ENCODE measurements at regions not wholly inside any gene's neighbourhood (a gene's known extent, or its start where the extent isn't known, plus 50 kb on each side); places are given as distances from the start of the nearest gene placed in this dataset.

DNA sequence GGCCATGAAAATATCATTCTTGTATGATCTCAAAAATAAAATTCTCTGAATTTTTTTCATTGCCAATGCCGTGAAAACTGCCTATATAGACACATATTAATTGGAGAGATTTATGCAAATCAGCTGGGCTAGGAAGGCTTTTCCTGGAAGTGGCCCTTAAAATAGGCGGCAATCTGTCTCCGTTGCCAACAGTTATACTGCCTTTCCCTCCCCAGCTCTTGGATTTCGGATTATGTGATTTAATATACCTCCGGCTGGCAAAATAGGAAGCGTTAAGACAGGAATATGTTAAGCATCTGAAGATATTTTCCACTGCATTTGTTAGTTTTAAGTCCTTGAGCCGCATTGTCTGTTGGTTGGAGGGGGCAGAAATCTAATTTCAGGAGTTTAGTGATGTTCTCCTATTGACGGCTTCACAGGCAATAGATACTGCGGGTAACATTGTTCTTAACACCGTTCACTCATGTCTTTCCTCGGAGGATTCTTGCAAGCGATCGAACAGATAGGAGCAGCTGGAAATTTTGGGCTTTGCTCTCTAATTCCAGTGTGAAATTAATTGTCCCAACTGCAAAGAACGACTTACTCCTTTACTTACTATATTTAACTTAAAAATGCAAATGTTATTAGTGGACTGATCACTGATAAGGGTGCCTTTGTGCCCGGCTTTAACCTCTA is 113.3 kb downstream of the LINC00237 start:
- no peak for DNase-seq

DNA sequence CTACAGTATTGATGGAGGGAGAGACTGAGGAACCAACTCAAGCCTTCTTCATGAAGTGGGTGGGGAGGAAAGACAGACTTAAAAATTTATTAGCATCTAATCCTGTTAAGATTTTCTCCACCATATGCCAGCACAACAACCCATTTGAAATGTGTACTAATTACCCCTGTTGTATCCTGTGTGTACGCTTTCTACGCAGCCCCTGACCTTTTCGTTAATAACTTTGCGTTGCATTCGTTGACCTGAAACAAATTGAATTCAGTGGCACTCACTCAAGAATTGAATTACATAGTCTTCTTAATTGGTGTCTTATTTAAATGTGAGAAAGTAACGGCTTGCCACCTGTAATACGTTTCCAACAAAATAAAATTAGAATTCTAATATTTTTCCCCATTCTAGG is 113.9 kb downstream of the LINC00237 start:
- DNase-seq, result no peak

DNA sequence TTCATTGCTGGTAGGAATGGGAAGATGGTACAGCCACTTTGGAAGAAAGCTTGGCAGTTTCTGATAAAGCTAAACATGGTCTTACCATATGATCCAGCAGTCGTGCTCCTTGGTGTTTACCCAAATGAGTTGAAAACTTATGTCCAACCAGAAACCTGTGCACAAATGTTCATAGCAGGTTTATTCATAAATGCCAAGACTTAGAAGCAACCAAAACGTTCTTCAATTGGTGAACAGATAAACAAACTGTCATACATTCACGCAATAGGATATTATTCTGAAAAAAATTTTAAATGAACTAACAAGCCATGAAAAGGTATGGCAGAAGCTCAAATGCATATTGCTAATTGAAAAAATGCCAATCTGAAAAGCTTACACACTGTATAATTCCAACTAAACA is 117.1 kb downstream of the LINC00237 start:
- no peak for DNase-seq

GRCh38 chr20:20979934-20980333 is 126.2 kb downstream of the LINC00237 start:
- no peak for DNase-seq

GRCh38 chr20:20977786-20978185 is 128.4 kb downstream of the LINC00237 start:
- no peak for DNase-seq

DNA sequence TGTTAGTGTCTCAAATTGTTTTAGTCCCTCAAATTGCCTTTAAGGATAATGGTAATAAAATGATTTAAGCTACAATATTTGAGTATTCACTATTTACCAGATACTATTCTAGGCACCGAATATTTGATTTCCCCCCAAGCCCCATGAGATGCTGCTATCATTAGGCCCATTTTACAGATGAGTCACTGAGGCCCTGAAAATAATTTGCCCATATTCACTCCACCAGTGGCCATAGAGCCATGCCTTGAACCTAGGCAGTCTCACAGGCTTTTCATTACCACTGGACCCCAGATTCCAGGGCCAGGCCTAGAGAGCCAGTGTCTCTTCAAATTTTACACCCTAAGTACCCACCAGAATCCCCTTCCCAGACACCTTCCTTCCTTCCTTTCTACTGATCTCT is 133.7 kb downstream of the LINC00237 start:
- no peak for DNase-seq

DNA sequence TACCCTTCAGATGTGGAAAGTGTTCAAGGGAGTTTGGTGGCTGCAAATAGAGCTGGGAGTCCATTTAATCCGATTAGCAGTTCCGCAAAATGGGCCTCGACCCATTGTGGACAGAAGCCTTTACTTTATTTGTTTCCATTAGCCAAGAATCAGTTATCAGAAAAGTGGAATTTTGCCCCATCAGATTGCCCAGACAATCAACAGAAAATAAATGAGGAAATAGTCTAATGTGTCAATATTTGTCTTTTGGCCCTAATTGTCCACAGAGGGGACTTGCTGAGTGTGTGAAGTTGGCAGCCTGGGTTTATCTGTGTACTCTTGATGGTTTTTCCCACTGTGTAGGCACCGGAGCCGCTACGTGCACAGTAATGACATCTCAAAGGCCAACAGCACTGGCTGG is 134.3 kb downstream of the LINC00237 start:
- DNase-seq, result no peak

DNA sequence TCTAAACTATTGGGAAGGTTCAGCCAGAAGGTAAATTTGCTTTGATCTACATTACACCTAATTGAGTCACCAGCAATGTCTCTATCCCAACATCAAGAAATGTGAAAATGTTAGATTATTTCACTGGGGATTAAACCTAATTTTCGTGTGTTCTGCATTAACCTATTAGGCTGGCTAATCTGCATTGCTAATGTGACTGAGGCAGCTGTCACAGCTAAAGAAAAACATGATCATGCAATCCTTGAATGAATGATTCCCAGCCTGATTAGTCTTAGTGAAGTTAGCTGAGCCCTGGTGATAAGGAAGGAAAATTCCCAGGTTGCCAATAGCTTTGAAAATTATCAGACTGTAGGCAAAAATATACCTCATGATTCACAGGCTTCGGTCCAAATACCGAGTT is 135.3 kb downstream of the LINC00237 start:
- no peak for DNase-seq

DNA sequence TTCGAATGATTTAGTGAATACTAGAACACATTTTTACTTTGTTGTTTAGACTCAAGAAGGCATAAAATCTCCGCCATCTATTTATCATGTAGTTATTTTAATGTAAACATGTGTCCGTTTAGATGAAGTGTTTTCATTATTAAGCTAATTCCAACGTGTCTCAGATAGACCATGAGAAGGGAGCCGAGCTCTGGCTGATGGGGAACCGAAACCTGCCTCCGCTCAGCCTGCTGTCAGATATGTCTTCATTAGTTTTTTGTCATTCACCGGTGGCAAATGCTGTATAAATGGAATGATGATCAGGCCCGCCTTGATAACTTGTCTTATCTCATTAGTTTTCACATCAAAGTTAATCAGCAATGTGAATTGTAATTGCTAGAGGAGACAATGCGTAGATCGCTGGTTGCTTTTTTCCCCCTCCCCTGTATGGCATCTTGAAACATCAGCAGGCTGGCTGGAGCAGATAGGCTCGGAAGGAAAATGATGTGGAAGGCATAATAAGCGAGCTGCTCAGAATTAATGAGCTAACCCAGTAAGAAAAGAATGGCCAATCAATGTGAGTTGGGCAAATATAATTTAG is 136.4 kb downstream of the LINC00237 start:
- no peak for DNase-seq

DNA sequence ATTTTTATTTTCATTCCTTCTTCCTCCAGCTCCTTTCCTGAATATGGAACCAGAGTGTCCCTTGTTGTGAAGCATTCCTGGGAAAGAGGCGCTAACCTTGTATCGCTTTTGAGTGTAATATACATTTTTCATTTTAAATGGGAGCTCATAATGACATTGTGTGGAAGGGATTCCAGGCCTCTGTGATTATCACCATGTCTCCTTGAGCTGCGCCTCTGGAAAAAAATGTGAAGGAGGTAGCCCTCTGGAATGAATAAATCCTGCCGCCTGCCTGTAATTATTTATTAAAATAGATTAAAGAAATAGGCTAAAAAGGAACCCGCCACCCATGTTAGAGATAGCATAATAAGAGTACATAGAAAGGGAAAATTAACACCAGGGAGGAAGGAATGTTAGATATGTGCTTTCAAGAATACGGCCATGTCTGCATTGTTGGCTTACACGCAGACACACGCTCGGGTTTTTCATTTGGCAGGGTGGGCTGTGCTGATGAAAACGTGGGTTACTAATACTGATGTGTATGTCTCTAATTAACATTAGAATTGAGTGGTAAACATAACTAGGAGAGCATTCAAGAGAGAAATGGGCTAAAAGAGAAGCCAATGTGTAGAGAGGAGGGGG is 138.5 kb downstream of the LINC00237 start:
- DNase-seq, result no peak

- no peak for DNase-seq
These were observed 140.0 kb downstream of the LINC00237 start for GRCh38 chr20:20966171-20966570.

DNA sequence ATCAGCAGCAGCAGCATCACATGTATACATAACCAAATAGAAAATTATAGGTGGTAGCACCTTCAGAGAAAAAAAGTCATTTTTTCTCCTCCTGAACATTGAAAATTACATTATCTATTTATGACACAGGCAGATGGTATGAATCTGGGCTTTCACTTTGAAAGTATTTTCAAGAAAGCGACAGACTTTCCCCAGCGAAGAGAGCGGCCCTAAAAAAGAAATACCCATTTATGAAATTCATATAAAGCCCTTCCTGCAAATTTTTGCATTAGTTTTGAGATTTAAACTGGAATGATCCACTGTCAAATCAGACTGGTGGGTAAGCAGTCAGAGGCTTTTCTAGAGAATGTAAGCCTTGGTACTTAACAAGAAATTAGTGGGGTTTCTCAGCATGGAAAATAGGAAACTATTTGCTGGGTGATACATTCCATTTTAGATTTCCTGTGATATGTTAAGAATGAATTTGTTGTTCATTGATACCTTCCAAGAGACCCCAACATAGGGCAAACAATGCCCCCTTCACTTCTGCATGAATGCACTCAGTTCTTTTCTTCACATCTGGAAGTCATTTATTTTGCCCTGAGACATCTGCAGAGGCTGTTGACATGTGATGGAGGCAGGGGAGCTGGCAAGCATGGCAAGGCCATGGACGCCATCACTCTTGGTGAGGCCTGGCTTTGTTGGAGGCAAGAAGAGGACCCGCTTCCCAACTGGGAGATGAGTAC is 147.0 kb downstream of the LINC00237 start:
- DNase-seq, result no peak

- no peak for DNase-seq
These were observed 149.6 kb downstream of the LINC00237 start for GRCh38 chr20:20956513-20956931.

DNA sequence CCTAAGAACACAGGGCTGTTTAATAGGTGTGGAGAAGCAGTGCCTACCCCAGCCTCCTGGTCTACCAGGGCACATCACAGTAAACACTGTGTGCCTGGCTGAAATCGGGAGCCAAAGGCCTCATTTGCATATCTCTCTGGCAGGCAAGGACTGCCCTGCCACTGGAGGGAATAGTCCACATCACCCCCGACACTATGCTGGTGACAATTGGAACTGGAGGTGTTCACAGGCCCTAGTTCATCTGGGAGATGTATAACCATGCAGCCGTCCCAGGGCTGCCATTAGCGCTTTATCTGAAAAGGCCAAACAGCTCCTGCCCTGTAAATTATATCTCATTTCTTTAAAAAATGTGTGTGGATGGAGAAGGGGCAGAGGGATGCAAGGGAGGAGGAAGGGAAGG is 150.3 kb downstream of the LINC00237 start:
- DNase-seq, result no peak

- DNase-seq, result no peak
These were observed 152.2 kb downstream of the LINC00237 start for GRCh38 chr20:20953738-20954618.

DNA sequence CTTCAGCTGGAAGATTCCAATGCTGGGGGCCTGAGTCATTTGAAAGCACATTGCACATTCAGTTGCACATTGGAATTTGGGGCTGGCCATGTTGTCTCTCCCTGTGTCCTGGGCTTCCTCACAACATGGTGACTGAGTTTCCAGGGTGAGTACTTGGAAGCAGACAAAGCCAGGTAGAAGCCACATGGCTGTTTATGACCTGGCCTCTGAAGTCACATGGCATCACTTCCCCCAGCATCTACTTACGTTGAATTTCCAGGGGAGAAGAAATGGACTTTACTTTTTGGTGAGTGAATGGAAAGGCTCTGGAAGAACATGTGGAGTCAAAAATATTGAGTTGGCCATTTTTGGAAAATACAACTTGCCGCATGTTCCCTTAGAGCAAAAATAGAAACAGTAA is 155.5 kb downstream of the LINC00237 start:
- DNase-seq, result no peak

DNA sequence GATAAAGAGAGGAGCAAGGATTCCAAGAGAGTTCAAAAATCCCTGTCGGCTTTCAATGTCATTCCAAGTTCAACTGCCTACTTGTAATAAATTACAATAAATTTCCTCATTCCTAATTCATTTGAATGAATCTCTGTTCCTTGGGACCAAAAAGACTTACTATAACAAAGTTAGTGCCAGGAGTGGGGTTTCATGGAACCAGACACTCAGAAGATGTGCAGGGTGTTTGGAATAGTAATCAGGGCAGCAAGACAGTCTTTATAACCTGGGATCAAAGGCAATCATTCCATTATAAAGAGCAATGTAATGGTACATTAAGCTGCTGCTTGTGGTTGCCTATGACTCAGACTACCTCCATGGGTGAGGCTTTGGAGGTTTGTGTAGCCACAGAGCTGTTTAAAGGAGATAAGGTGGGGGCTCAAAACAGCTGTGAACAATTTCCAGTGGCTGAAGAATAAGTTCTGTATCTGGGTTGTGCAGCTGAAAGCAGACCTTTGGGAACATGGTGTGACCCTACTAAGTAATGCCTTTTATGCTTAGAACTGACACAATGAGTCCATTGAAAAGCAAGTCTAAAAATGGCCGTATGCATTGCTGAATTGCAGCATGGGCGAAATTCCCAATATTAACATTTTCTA is 159.9 kb downstream of the LINC00237 start:
- no peak for DNase-seq

DNA sequence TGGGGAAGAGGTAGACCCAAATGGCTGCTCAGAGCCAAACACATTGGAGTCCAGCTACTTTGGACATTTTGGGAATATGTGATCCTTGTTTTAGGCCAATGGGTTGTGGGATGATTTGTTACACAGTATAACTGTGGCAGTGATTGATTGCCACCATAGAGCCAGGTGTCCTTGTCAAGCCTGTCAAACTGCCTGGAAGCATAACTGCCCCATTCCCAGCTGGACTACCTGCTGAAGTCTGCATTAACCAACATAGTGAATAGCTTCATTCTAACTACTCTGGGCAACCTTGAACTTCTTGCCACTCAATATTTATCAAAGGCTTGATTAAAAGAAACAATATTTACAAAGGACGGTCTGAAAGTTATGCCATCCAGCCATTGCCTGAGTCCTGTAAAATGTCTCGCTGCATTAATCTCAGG is 164.7 kb downstream of the LINC00237 start:
- DNase-seq, result no peak

DNA sequence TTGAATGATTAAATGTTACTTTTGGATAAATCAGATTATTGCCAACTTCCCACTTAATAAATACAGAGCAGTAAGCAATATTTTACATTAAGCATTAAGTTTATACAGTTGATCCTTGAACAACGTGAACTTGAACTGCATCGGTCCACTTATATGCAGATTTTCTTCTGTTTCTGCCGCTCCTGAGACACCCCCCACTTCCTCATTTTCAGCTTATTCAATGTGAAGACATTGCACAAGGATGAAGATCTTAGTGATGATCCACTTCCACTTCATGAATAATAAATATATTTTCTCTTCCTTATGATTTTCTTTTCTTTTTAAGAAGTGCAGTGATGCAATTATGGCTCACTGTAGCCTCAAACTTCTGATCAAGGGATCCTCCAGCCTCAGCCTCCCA is 167.2 kb downstream of the LINC00237 start:
- DNase-seq, result no peak

- DNase-seq, result no peak
These were observed 167.6 kb downstream of the LINC00237 start for GRCh38 chr20:20938599-20938998.

- DNase-seq, result no peak
These were observed 168.0 kb downstream of the LINC00237 start for GRCh38 chr20:20938131-20938530.

Measured in stimulated activated CD4-positive, alpha-beta T cell treated with anti-CD3 and anti-CD28 coated beads, Interleukin-12 subunit alpha, Interleukin-12 subunit beta, amount 100 ng/mL, for 4 hours (primary cell).